ENCODE measurements at regions not wholly inside any gene's neighbourhood (a gene's known extent, or its start where the extent isn't known, plus 50 kb on each side); places are given as distances from the start of the nearest gene placed in this dataset.

- no peak for TF ChIP-seq CTCF (IDR thresholded peaks at IDR 0.05)
- no peak for TF ChIP-seq POLR2A (IDR thresholded peaks at IDR 0.05)
Observed at GRCh38 chr15:47890397-47891150, 173.3 kb downstream of the SEMA6D start.
